SK-N-SH (cell line): ENCODE measurements at regions not wholly inside any gene's neighbourhood (a gene's known extent, or its start where the extent isn't known, plus 50 kb on each side); places are given as distances from the start of the nearest gene placed in this dataset.

Experiments
- CTCF ChIA-PET: fragments of 300-600, 350-600 bp; formaldehyde crosslinking; extraction: SDS; loops from one replicate; lab custom pipeline; 2021; lab: Yijun Ruan, JAX
- POLR2A ChIA-PET: fragments of 350-600 bp; sonication (Branson Sonifier 250); formaldehyde crosslinking; extraction: SDS; loops from one replicate; lab custom pipeline; 2020; ENCODE audit warnings: antibody characterized with exemption, inconsistent platforms; lab: Yijun Ruan, JAX
- DNase-seq: peaks from one replicate; pipeline ENCODE4 v3.0.0; 2012
- H2AFZ ChIP-seq: fragments of 200-600 bp; sonication (generic); 2 replicates; pipeline ENCODE4 v1.8.1; 2016; ENCODE audit warnings: antibody characterized with exemption, mild to moderate bottlenecking, low read depth
- H3F3A ChIP-seq: fragments of 200-600 bp; sonication (generic); replicated peaks from 2 replicates; pipeline ENCODE3; 2016; ENCODE audit warnings: antibody characterized with exemption, mild to moderate bottlenecking; ENCODE audit not compliant: insufficient read depth
- H3K27ac ChIP-seq, 2 experiments: fragments of 200-500 bp in 1 of 2; fragments of 200-600 bp in 1 of 2; sonication (Bioruptor generic) in 1 of 2; sonication (generic), shearing (Covaris generic) in 1 of 2; 2 replicates each; pipeline versions ENCODE4 v1.5.1 to v1.6.1; 2014 to 2016; ENCODE audit warnings: low read depth in 2 of 2, inconsistent platforms in 1 of 2, low read length in 1 of 2, mild to moderate bottlenecking in 1 of 2, mixed read lengths in 1 of 2
- H3K27me3 ChIP-seq: fragments of 200-600 bp; sonication (generic), shearing (Covaris generic); 2 replicates; pipeline ENCODE4 v1.6.1; 2016; ENCODE audit warnings: mixed run types; ENCODE audit not compliant: insufficient read depth
- H3K36me3 ChIP-seq, 2 experiments: fragments of 200-500 bp in 1 of 2; fragments of 200-600 bp in 1 of 2; sonication (Bioruptor generic) in 1 of 2; sonication (generic) in 1 of 2; replicated peaks in 1 of 2; 2 replicates each; pipeline versions ENCODE3 to v1.5.1; 2014 to 2016; ENCODE audit warnings: low read length in 1 of 2, mild to moderate bottlenecking in 1 of 2; ENCODE audit not compliant: insufficient read depth in 2 of 2, control insufficient read depth in 1 of 2
- H3K4me1 ChIP-seq, 2 experiments: fragments of 200-500 bp in 1 of 2; fragments of 200-600 bp in 1 of 2; sonication (Bioruptor generic) in 1 of 2; sonication (generic), shearing (Covaris generic) in 1 of 2; 2 replicates each; pipeline versions ENCODE4 v1.5.1 to v1.6.1; 2014 to 2016; ENCODE audit warnings: low read depth in 1 of 2, low read length in 1 of 2, mixed run types in 1 of 2; ENCODE audit not compliant: insufficient read depth in 2 of 2, control insufficient read depth in 1 of 2
- H3K4me2 ChIP-seq: fragments of 200-600 bp; sonication (generic), shearing (Covaris generic); 2 replicates; pipeline ENCODE4 v1.6.1; 2017; ENCODE audit warnings: mixed run types
- H3K4me3 ChIP-seq, 2 experiments: fragments of 200-500 bp in 1 of 2; fragments of 200-600 bp in 1 of 2; sonication (Bioruptor generic) in 1 of 2; sonication (generic), shearing (Covaris generic) in 1 of 2; 2 replicates each; pipeline versions ENCODE4 v1.5.1 to v1.8.1; 2014 to 2016; ENCODE audit warnings: low read depth in 2 of 2, inconsistent platforms in 1 of 2, low read length in 1 of 2, mild to moderate bottlenecking in 1 of 2, mixed read lengths in 1 of 2, moderate library complexity in 1 of 2
- H3K79me2 ChIP-seq: fragments of 200-600 bp; sonication (generic); 2 replicates; pipeline ENCODE4 v1.8.1; 2017; ENCODE audit warnings: mild to moderate bottlenecking; ENCODE audit not compliant: insufficient read depth
- H3K9ac ChIP-seq: fragments of 200-600 bp; sonication (generic); 2 replicates; pipeline ENCODE4 v1.6.1; 2017; ENCODE audit warnings: mixed run types
- H3K9me2 ChIP-seq: fragments of 200-600 bp; sonication (generic); 2 replicates; pipeline ENCODE4 v1.6.1; 2017; ENCODE audit warnings: mixed run types
- H3K9me3 ChIP-seq: fragments of 200-600 bp; sonication (generic); 2 replicates; pipeline ENCODE4 v1.6.1; 2017; ENCODE audit warnings: mixed run types, mild to moderate bottlenecking, moderate library complexity
- H4K20me1 ChIP-seq: fragments of 200-600 bp; sonication (generic); 2 replicates; pipeline ENCODE4 v1.6.1; 2017; ENCODE audit warnings: mild to moderate bottlenecking, mixed run types; ENCODE audit not compliant: insufficient read depth
- CTCF ChIP-seq: fragments of 200-600 bp; sonication (generic); IDR thresholded peaks from 2 replicates; pipeline ENCODE4 v1.6.1; 2017; ENCODE audit warnings: antibody characterized with exemption, mild to moderate bottlenecking, moderate library complexity
- ELF1 ChIP-seq: IDR thresholded peaks from 2 replicates; pipeline ENCODE4 v1.4.0; 2012
- EP300 ChIP-seq, 2 experiments: IDR thresholded peaks; 2 replicates each; pipeline versions ENCODE4 v1.4.0 to v1.6.1; 2012; ENCODE audit warnings: borderline replicate concordance in 1 of 2, low read depth in 1 of 2, low read length in 1 of 2
- EZH2phosphoT487 ChIP-seq: fragments of 200-600 bp; sonication (generic); IDR thresholded peaks from 2 replicates; pipeline ENCODE4 v1.6.1; 2017; ENCODE audit warnings: low read depth, mixed run types, mild to moderate bottlenecking, antibody characterized with exemption, moderate library complexity, borderline replicate concordance
- FOSL2 ChIP-seq: IDR thresholded peaks from 2 replicates; pipeline ENCODE4 v1.4.0; 2012; ENCODE audit warnings: low read depth, mild to moderate bottlenecking, moderate library complexity, borderline replicate concordance
- FOXJ3 ChIP-seq: sonication (generic); formaldehyde crosslinking; IDR thresholded peaks from 2 replicates; pipeline ENCODE4 v1.5.1; 2020; ENCODE audit warnings: mild to moderate bottlenecking, missing genetic modification reagents
- GABPA ChIP-seq: IDR thresholded peaks from 2 replicates; pipeline ENCODE4 v1.4.0; 2012; ENCODE audit warnings: low read depth, mild to moderate bottlenecking
- GATA2 ChIP-seq: sonication (generic); formaldehyde crosslinking; IDR thresholded peaks from 2 replicates; pipeline ENCODE4 v1.5.0; 2020; ENCODE audit warnings: mild to moderate bottlenecking, missing genetic modification reagents
- IRF3 ChIP-seq: fragments of 150-350 bp; IDR thresholded peaks from 2 replicates; pipeline ENCODE4 v1.6.1; 2016; ENCODE audit warnings: mild to moderate bottlenecking, low read depth, low read length
- MEF2A ChIP-seq: IDR thresholded peaks from 2 replicates; pipeline ENCODE4 v1.4.0; 2012; ENCODE audit warnings: low read depth, borderline replicate concordance
- MXI1 ChIP-seq: IDR thresholded peaks from 2 replicates; pipeline ENCODE4 v1.6.1; 2012; ENCODE audit warnings: mild to moderate bottlenecking, low read depth, low read length, improper control_type of control experiment
- NFIC ChIP-seq: IDR thresholded peaks from 2 replicates; pipeline ENCODE4 v1.4.0; 2012; ENCODE audit warnings: borderline replicate concordance
- NRF1 ChIP-seq: IDR thresholded peaks from 2 replicates; pipeline ENCODE4 v1.6.1; 2012; ENCODE audit warnings: low read depth, mild to moderate bottlenecking, low read length
- PBX3 ChIP-seq: IDR thresholded peaks from 2 replicates; pipeline ENCODE4; 2012
- RCOR1 ChIP-seq: fragments of 150-350 bp; IDR thresholded peaks from 2 replicates; pipeline ENCODE4 v1.6.1; 2017; ENCODE audit warnings: antibody characterized with exemption, low read length
- RFX5 ChIP-seq: IDR thresholded peaks from 2 replicates; pipeline ENCODE4 v1.6.1; 2012; ENCODE audit warnings: mild to moderate bottlenecking, improper control_type of control experiment, low read length
- SIN3A ChIP-seq: IDR thresholded peaks from 2 replicates; pipeline ENCODE4 v1.6.1; 2012; ENCODE audit warnings: low read depth, mild to moderate bottlenecking, low read length, moderate library complexity, borderline replicate concordance
- SMC3 ChIP-seq: IDR thresholded peaks from 2 replicates; pipeline ENCODE4 v1.6.1; 2012; ENCODE audit warnings: low read depth, low read length, improper control_type of control experiment
- TAF1 ChIP-seq: IDR thresholded peaks from 2 replicates; pipeline ENCODE4 v1.6.1; 2012; ENCODE audit warnings: low read depth, mild to moderate bottlenecking, low read length, moderate library complexity, borderline replicate concordance
- YY1 ChIP-seq: IDR thresholded peaks from 2 replicates; pipeline ENCODE4 v1.4.0; 2012; ENCODE audit warnings: low read depth, mild to moderate bottlenecking
- ZBTB33 ChIP-seq: IDR thresholded peaks from 2 replicates; pipeline ENCODE4 v1.4.0; 2012; ENCODE audit warnings: low read depth, borderline replicate concordance
- WGBS: methylation state at CpG from one replicate; pipeline ENCODE4 v1.1.6; 2017; ENCODE audit warnings: low lambda C conversion rate; 5-methylcytosine and 5-hydroxymethylcytosine counted together

GRCh38 chr1:38760562-38760961 lies 99.0 kb downstream of the RRAGC start:
- POLR2A ChIA-PET = no interaction called here
- Histone ChIP-seq H3K4me1 (no peaks in the 10 kb centered on the region), H3K9ac (no peak overlapping the region), H3K9me3 (no peaks in the 10 kb centered on the region), H3K27me3 (peaks cover 23% of the 10 kb centered on the region; the same call in 1 of the 2 replicates), H3K79me2 (no peaks in the 10 kb centered on the region), H3K4me3 (no peak overlapping the region), H4K20me1 (no peaks in the 10 kb centered on the region), H3K36me3 (no peaks in the 10 kb centered on the region), H3F3A (no peaks in the 10 kb centered on the region), H2AFZ (no peak overlapping the region), H3K27ac (no peak overlapping the region), H3K4me2 (no peak overlapping the region), H3K9me2 (no peaks in the 10 kb centered on the region)
- CTCF ChIA-PET = no interaction called here
- DNase-seq = no peak
- WGBS = 19% methylated on average over 2 of the region's 2 CpGs
- no peak for TF ChIP-seq MXI1
- no peak for TF ChIP-seq FOXJ3 (CRISPR knock-in tag)
- no peak for TF ChIP-seq CTCF
- no peak for TF ChIP-seq NRF1
- TF ChIP-seq ELF1 = no peak
- no peak for TF ChIP-seq GATA2 (CRISPR knock-in tag)
- no peak for TF ChIP-seq NFIC
- no peak for TF ChIP-seq YY1
- TF ChIP-seq SIN3A = no peak
- TF ChIP-seq SMC3 = no peak
- TF ChIP-seq PBX3 = no peak
- TF ChIP-seq EP300 (IDR thresholded peaks at IDR 0.05; ENCODE audit: borderline replicate concordance in 1 of 2, low read depth in 1 of 2, low read length in 1 of 2) = no peak
- TF ChIP-seq RFX5 = no peak

- no peak overlapping the region for H3K4me3 ChIP-seq
- H3K27me3 ChIP-seq = peaks cover 12% of the 10 kb centered on the region; the same call in 1 of the 2 replicates
- POLR2A ChIA-PET = interaction anchor here (0.7 kb wide), 1 partner anchor 24 kb away, joined by 3 read pairs; no protein-coding TSS in a partner anchor
- no peaks in the 10 kb centered on the region for H4K20me1 ChIP-seq
- H3K9me3 ChIP-seq = no peaks in the 10 kb centered on the region
- no peaks in the 10 kb centered on the region for H3K4me1 ChIP-seq
- no peak for DNase-seq
- no peak overlapping the region for H3K9ac ChIP-seq
- H3K36me3 ChIP-seq = no peaks in the 10 kb centered on the region
- CTCF ChIA-PET = no interaction called here
- no peaks in the 10 kb centered on the region for H3K79me2 ChIP-seq
- H3K4me2 ChIP-seq = no peak overlapping the region
- H2AFZ ChIP-seq = no peak overlapping the region
- no peak overlapping the region for H3K27ac ChIP-seq
- H3K9me2 ChIP-seq = no peaks in the 10 kb centered on the region
- WGBS = 6% methylated on average over 5 of the region's 5 CpGs
- H3F3A ChIP-seq = no peaks in the 10 kb centered on the region
- TF ChIP-seq TAF1 (no peak), RCOR1 (no peak), IRF3 (no peak), SIN3A (no peak), PBX3 (no peak), FOSL2 (no peak), MEF2A (no peak), ZBTB33 (no peak), EZH2phosphoT487 (no peak), GABPA (no peak)
These were observed 100.8 kb downstream of the RRAGC start for GRCh38 chr1:38758820-38759219.
